ENCODE measurements at regions not wholly inside any gene's neighbourhood (a gene's known extent, or its start where the extent isn't known, plus 50 kb on each side); places are given as distances from the start of the nearest gene placed in this dataset.
"Not testable (repeated sequence)": the region's sequence is repeated elsewhere in the genome, so short reads cannot be mapped to it uniquely, and the experiment has no call there.

GRCh38 chr18:11497585-11497984, 111.8 kb upstream of the SLC35G4 start:
- H3K9me3 Mint-ChIP-seq = no peaks in the 10 kb centered on the region
- ATAC-seq (replicated peaks) (no peak), DNase-seq (no peak)
- no peaks in the 10 kb centered on the region for H3K36me3 Mint-ChIP-seq
- no peaks in the 10 kb centered on the region for H3K4me1 Mint-ChIP-seq
- no peak overlapping the region for H3K4me3 Mint-ChIP-seq
- H3K27me3 Mint-ChIP-seq = no peaks in the 10 kb centered on the region
- H3K27ac Mint-ChIP-seq = no peak overlapping the region

GRCh38 chr18:11496526-11497172, 112.7 kb upstream of the SLC35G4 start:
- H3K36me3 Mint-ChIP-seq = no peaks in the 10 kb centered on the region
- H3K27me3 Mint-ChIP-seq = no peaks in the 10 kb centered on the region
- no peak overlapping the region for H3K4me3 Mint-ChIP-seq
- ATAC-seq (replicated peaks) (no peak), DNase-seq (no peak)
- H3K27ac Mint-ChIP-seq = no peak overlapping the region
- H3K4me1 Mint-ChIP-seq = no peaks in the 10 kb centered on the region
- H3K9me3 Mint-ChIP-seq = no peaks in the 10 kb centered on the region

GRCh38 chr18:11495441-11495840, 114.0 kb upstream of the SLC35G4 start:
- Mint-ChIP-seq H3K4me1 (no peaks in the 10 kb centered on the region), H3K36me3 (no peaks in the 10 kb centered on the region), H3K27me3 (no peaks in the 10 kb centered on the region), H3K4me3 (no peak overlapping the region), H3K27ac (no peak overlapping the region), H3K9me3 (no peaks in the 10 kb centered on the region)
- no peak for DNase-seq
- ATAC-seq (replicated peaks) = no peak

GRCh38 chr18:11494107-11494506, 115.3 kb upstream of the SLC35G4 start:
- H3K9me3 Mint-ChIP-seq = no peaks in the 10 kb centered on the region
- ATAC-seq (replicated peaks) = no peak
- no peaks in the 10 kb centered on the region for H3K36me3 Mint-ChIP-seq
- no peak overlapping the region for H3K4me3 Mint-ChIP-seq
- no peak for DNase-seq
- H3K27ac Mint-ChIP-seq = no peak overlapping the region
- H3K27me3 Mint-ChIP-seq = no peaks in the 10 kb centered on the region
- peaks cover 0 to 6% of the 10 kb centered on the region in 2 donors for H3K4me1 Mint-ChIP-seq

- Mint-ChIP-seq H3K4me3 (no peak overlapping the region), H3K36me3 (no peaks in the 10 kb centered on the region), H3K9me3 (no peaks in the 10 kb centered on the region), H3K27me3 (no peaks in the 10 kb centered on the region), H3K4me1 (peaks cover 0 to 6% of the 10 kb centered on the region in 2 donors), H3K27ac (no peak overlapping the region)
- no peak for DNase-seq
- ATAC-seq (replicated peaks) = no peak
Measured at GRCh38 chr18:11489266-11489899, 120.0 kb upstream of the SLC35G4 start.

- Mint-ChIP-seq H3K36me3 (no peaks in the 10 kb centered on the region), H3K4me3 (no peak overlapping the region), H3K9me3 (no peaks in the 10 kb centered on the region), H3K27me3 (no peaks in the 10 kb centered on the region), H3K4me1 (peaks cover 0 to 6% of the 10 kb centered on the region in 2 donors), H3K27ac (no peak overlapping the region)
- DNase-seq (no peak), ATAC-seq (replicated peaks) (no peak)
Measured at GRCh38 chr18:11488175-11488574, 121.2 kb upstream of the SLC35G4 start.

- ATAC-seq (replicated peaks) = no peak
- Mint-ChIP-seq H3K9me3 (no peaks in the 10 kb centered on the region), H3K4me3 (no peak overlapping the region), H3K27ac (no peak overlapping the region), H3K36me3 (no peaks in the 10 kb centered on the region), H3K4me1 (peaks cover 0 to 6% of the 10 kb centered on the region in 2 donors), H3K27me3 (no peaks in the 10 kb centered on the region)
- no peak for DNase-seq
Measured at GRCh38 chr18:11487390-11487789, 122.0 kb upstream of the SLC35G4 start.

GRCh38 chr18:11482271-11482670, 127.1 kb upstream of the SLC35G4 start:
- Mint-ChIP-seq H3K4me1 (no peaks in the 10 kb centered on the region), H3K4me3 (no peak overlapping the region), H3K36me3 (no peaks in the 10 kb centered on the region), H3K9me3 (no peaks in the 10 kb centered on the region), H3K27me3 (peaks cover 12 to 20% of the 10 kb centered on the region in 2 donors), H3K27ac (no peak overlapping the region)
- DNase-seq = no peak
- ATAC-seq (replicated peaks) = no peak

- Mint-ChIP-seq H3K27me3 (peaks cover 12 to 20% of the 10 kb centered on the region in 2 donors), H3K36me3 (no peaks in the 10 kb centered on the region), H3K27ac (no peak overlapping the region), H3K4me1 (no peaks in the 10 kb centered on the region), H3K9me3 (no peaks in the 10 kb centered on the region), H3K4me3 (no peak overlapping the region)
- DNase-seq (no peak), ATAC-seq (replicated peaks) (no peak)
Measured at GRCh38 chr18:11480692-11481091, 128.7 kb upstream of the SLC35G4 start.

- H3K27ac Mint-ChIP-seq; ATAC-seq (replicated peaks); H3K4me3 Mint-ChIP-seq; H3K4me1 Mint-ChIP-seq; DNase-seq; H3K36me3 Mint-ChIP-seq; H3K9me3 Mint-ChIP-seq: not testable (repeated sequence)
- peaks cover 12 to 20% of the 10 kb centered on the region in 2 donors for H3K27me3 Mint-ChIP-seq
Measured at GRCh38 chr18:11479031-11479430, 130.4 kb upstream of the SLC35G4 start.

GRCh38 chr18:11470941-11471340, 138.5 kb upstream of the SLC35G4 start:
- Mint-ChIP-seq H3K4me1 (no peaks in the 10 kb centered on the region), H3K4me3 (no peak overlapping the region), H3K36me3 (no peaks in the 10 kb centered on the region), H3K9me3 (peaks cover 0 to 7% of the 10 kb centered on the region in 2 donors), H3K27ac (no peak overlapping the region), H3K27me3 (peaks cover 0 to 14% of the 10 kb centered on the region in 2 donors)
- no peak for DNase-seq
- ATAC-seq (replicated peaks) = no peak

- Mint-ChIP-seq H3K4me3 (no peak overlapping the region), H3K27ac (no peak overlapping the region), H3K36me3 (no peaks in the 10 kb centered on the region), H3K4me1 (no peaks in the 10 kb centered on the region), H3K27me3 (peaks cover 0 to 23% of the 10 kb centered on the region in 2 donors), H3K9me3 (no peaks in the 10 kb centered on the region)
- ATAC-seq (replicated peaks) (no peak), DNase-seq (no peak)
Measured at GRCh38 chr18:11468617-11469016, 140.8 kb upstream of the SLC35G4 start.

GRCh38 chr18:11468120-11468519, 141.3 kb upstream of the SLC35G4 start:
- no peak overlapping the region for H3K4me3 Mint-ChIP-seq
- H3K4me1 Mint-ChIP-seq = no peaks in the 10 kb centered on the region
- no peak overlapping the region for H3K27ac Mint-ChIP-seq
- ATAC-seq (replicated peaks) = no peak
- H3K27me3 Mint-ChIP-seq = peaks cover 0 to 18% of the 10 kb centered on the region in 2 donors
- no peaks in the 10 kb centered on the region for H3K9me3 Mint-ChIP-seq
- no peak for DNase-seq
- no peaks in the 10 kb centered on the region for H3K36me3 Mint-ChIP-seq

- DNase-seq = no peak
- Mint-ChIP-seq H3K4me3 (no peak overlapping the region), H3K4me1 (no peaks in the 10 kb centered on the region), H3K36me3 (no peaks in the 10 kb centered on the region), H3K27ac (no peak overlapping the region), H3K27me3 (peaks cover 0 to 18% of the 10 kb centered on the region in 2 donors), H3K9me3 (no peaks in the 10 kb centered on the region)
- no peak for ATAC-seq (replicated peaks)
Measured at GRCh38 chr18:11467611-11468010, 141.8 kb upstream of the SLC35G4 start.

- DNase-seq = no peak
- no peak for ATAC-seq (replicated peaks)
- Mint-ChIP-seq H3K9me3 (no peaks in the 10 kb centered on the region), H3K27ac (no peak overlapping the region), H3K4me3 (no peak overlapping the region), H3K36me3 (no peaks in the 10 kb centered on the region), H3K4me1 (no peaks in the 10 kb centered on the region), H3K27me3 (peaks cover 0 to 18% of the 10 kb centered on the region in 2 donors)
Measured at GRCh38 chr18:11464129-11464528, 145.3 kb upstream of the SLC35G4 start.

Measured in stimulated activated naive B cell treated with anti-CD40 and anti-IgM and Interleukin-4, amounts not matched to agents 10 μg/mL and 1 μg/mL and 100 μg/mL, for 72 hours (primary cell).